SU-DHL-6 (cell line): ENCODE measurements at regions not wholly inside any gene's neighbourhood (a gene's known extent, or its start where the extent isn't known, plus 50 kb on each side); places are given as distances from the start of the nearest gene placed in this dataset.

Experiments
- CTCF ChIP-seq: fragments of 200-600 bp; sonication (generic); IDR thresholded peaks from one replicate; pipeline ENCODE4 v1.5.1; 2017; ENCODE audit warnings: antibody characterized with exemption, mild to moderate bottlenecking, low read length, moderate library complexity; ENCODE audit not compliant: insufficient read depth, poor library complexity, severe bottlenecking
- EZH2phosphoT487 ChIP-seq: fragments of 200-600 bp; sonication (generic), shearing (Covaris generic); conservative IDR thresholded peaks from 2 replicates; pipeline ENCODE4 v1.6.1; 2018; ENCODE audit warnings: mild to moderate bottlenecking, antibody characterized with exemption, low read length, moderate library complexity, mixed read lengths

GRCh38 chrX:96538104-96538725, 146.4 kb upstream of the DIAPH2 start:
- TF ChIP-seq CTCF (no peak), EZH2phosphoT487 (no peak)
